Skeletal muscle tissue (tissue), 3 donors: ENCODE measurements at regions not wholly inside any gene's neighbourhood (a gene's known extent, or its start where the extent isn't known, plus 50 kb on each side); places are given as distances from the start of the nearest gene placed in this dataset.

Experiments
- H3K27ac ChIP-seq: one replicate; pipeline ENCODE4 v1.7.0; 2013; ENCODE audit warnings: mild to moderate bottlenecking, low read depth, low read length, inconsistent platforms
- H3K27me3 ChIP-seq, 3 donors: one replicate each; pipeline ENCODE4 v1.7.0; 2013; ENCODE audit warnings: low read length in 3 of 3; ENCODE audit not compliant: control insufficient read depth in 3 of 3, insufficient read depth in 3 of 3
- H3K36me3 ChIP-seq, 3 donors: one replicate each; pipeline ENCODE4 v1.7.0; 2013; ENCODE audit warnings: low read length in 3 of 3; ENCODE audit not compliant: control insufficient read depth in 3 of 3, insufficient read depth in 3 of 3
- H3K4me1 ChIP-seq, 3 donors: one replicate each; pipeline ENCODE4 v1.7.0; 2013; ENCODE audit warnings: low read length in 3 of 3, mild to moderate bottlenecking in 3 of 3; ENCODE audit not compliant: control insufficient read depth in 3 of 3, insufficient read depth in 3 of 3
- H3K4me3 ChIP-seq, 3 donors: one replicate each; pipeline ENCODE4 v1.7.0; 2013; ENCODE audit warnings: low read length in 3 of 3
- H3K9ac ChIP-seq, 3 donors: one replicate each; pipeline ENCODE4 v1.7.0; 2013; ENCODE audit warnings: low read length in 3 of 3, mild to moderate bottlenecking in 3 of 3, moderate library complexity in 2 of 3, low read depth in 1 of 3
- H3K9me3 ChIP-seq, 3 donors: one replicate each; pipeline ENCODE4 v1.7.0; 2013; ENCODE audit warnings: low read length in 3 of 3; ENCODE audit not compliant: control insufficient read depth in 3 of 3
- donor health status: Osteomylitis.

GRCh38 chr14:61113561-61114225 lies 132.6 kb downstream of the SLC38A6 start:
- Histone ChIP-seq H3K9ac (no peak overlapping the region), H3K4me3 (no peak overlapping the region), H3K27me3 (no peaks in the 10 kb centered on the region), H3K27ac (no peak overlapping the region), H3K4me1 (peaks cover 40 to 51% (median 47%) of the 10 kb centered on the region in 3 donors), H3K9me3 (no peaks in the 10 kb centered on the region), H3K36me3 (no peaks in the 10 kb centered on the region)

- Histone ChIP-seq H3K4me1 (peaks cover 50 to 61% (median 59%) of the 10 kb centered on the region in 3 donors), H3K9me3 (no peaks in the 10 kb centered on the region)
These were observed 131.5 kb downstream of the SLC38A6 start for GRCh38 chr14:61112506-61112905.

GRCh38 chr14:61111731-61112130 lies 130.7 kb downstream of the SLC38A6 start:
- Histone ChIP-seq H3K9ac (no peak overlapping the region), H3K4me3 (no peak overlapping the region), H3K27ac (peak overlapping the region; percentile 70), H3K4me1 (peaks cover 58 to 69% (median 67%) of the 10 kb centered on the region in 3 donors), H3K27me3 (no peaks in the 10 kb centered on the region), H3K36me3 (no peaks in the 10 kb centered on the region), H3K9me3 (no peaks in the 10 kb centered on the region)

More at GRCh38 chr14:61112506-61112905, 131.5 kb downstream of the SLC38A6 start:
- Histone ChIP-seq H3K27me3 (no peaks in the 10 kb centered on the region), H3K4me3 (no peak overlapping the region), H3K27ac (no peak overlapping the region), H3K9ac (no peak overlapping the region), H3K36me3 (no peaks in the 10 kb centered on the region)

GRCh38 chr14:61111209-61111665 lies 130.2 kb downstream of the SLC38A6 start:
- peak overlapping the region; percentile 70 for H3K27ac ChIP-seq
- peak overlapping the region; percentile 27 to 71 (median 57) for H3K9ac ChIP-seq
- H3K36me3 ChIP-seq = no peaks in the 10 kb centered on the region
- H3K4me1 ChIP-seq = peaks cover 58 to 67% (median 62%) of the 10 kb centered on the region in 3 donors
- peak overlapping the region; percentile 17 to 47 (median 17) for H3K4me3 ChIP-seq
- no peaks in the 10 kb centered on the region for H3K27me3 ChIP-seq
- H3K9me3 ChIP-seq = no peaks in the 10 kb centered on the region

GRCh38 chr14:61110316-61111082 lies 129.5 kb downstream of the SLC38A6 start:
- peaks cover 56 to 63% (median 58%) of the 10 kb centered on the region in 3 donors for H3K4me1 ChIP-seq
- peak overlapping the region; percentile 27 to 71 (median 57) for H3K9ac ChIP-seq
- no peaks in the 10 kb centered on the region for H3K9me3 ChIP-seq
- H3K36me3 ChIP-seq = no peaks in the 10 kb centered on the region
- H3K27me3 ChIP-seq = no peaks in the 10 kb centered on the region
- peak overlapping the region; percentile 70 for H3K27ac ChIP-seq
- peak overlapping the region in 2 of 3 donors; percentile 17 to 47 for H3K4me3 ChIP-seq

- Histone ChIP-seq H3K27me3 (no peaks in the 10 kb centered on the region), H3K4me1 (peaks cover 60 to 65% (median 62%) of the 10 kb centered on the region in 3 donors), H3K27ac (peak overlapping the region; percentile 70), H3K36me3 (no peaks in the 10 kb centered on the region), H3K9me3 (no peaks in the 10 kb centered on the region), H3K9ac (peak overlapping the region in 1 of 3 donors; percentile 40), H3K4me3 (no peak overlapping the region)
These were observed 128.2 kb downstream of the SLC38A6 start for GRCh38 chr14:61109288-61109687.

GRCh38 chr14:61108496-61109141 lies 127.6 kb downstream of the SLC38A6 start:
- peaks cover 65 to 67% (median 65%) of the 10 kb centered on the region in 3 donors for H3K4me1 ChIP-seq
- no peak overlapping the region for H3K4me3 ChIP-seq

GRCh38 chr14:61107869-61108493 lies 126.9 kb downstream of the SLC38A6 start:
- Histone ChIP-seq H3K36me3 (no peaks in the 10 kb centered on the region), H3K4me1 (peaks cover 68 to 72% (median 69%) of the 10 kb centered on the region in 3 donors), H3K27ac (peak overlapping the region; percentile 41)

More at GRCh38 chr14:61108496-61109141, 127.6 kb downstream of the SLC38A6 start:
- H3K36me3 ChIP-seq = no peaks in the 10 kb centered on the region
- no peaks in the 10 kb centered on the region for H3K27me3 ChIP-seq
- no peaks in the 10 kb centered on the region for H3K9me3 ChIP-seq
- H3K27ac ChIP-seq = no peak overlapping the region
- H3K9ac ChIP-seq = peak overlapping the region in 2 of 3 donors; percentile 0 to 40

GRCh38 chr14:61106959-61107641 lies 126.1 kb downstream of the SLC38A6 start:
- Histone ChIP-seq H3K36me3 (no peaks in the 10 kb centered on the region), H3K4me3 (peak overlapping the region in 2 of 3 donors; percentile 1 to 49), H3K27me3 (no peaks in the 10 kb centered on the region), H3K9me3 (no peaks in the 10 kb centered on the region), H3K9ac (peak overlapping the region in 1 of 3 donors; percentile 57), H3K27ac (peak overlapping the region; percentile 41), H3K4me1 (peaks cover 77 to 78% (median 78%) of the 10 kb centered on the region in 3 donors)

More at GRCh38 chr14:61107869-61108493, 126.9 kb downstream of the SLC38A6 start:
- no peaks in the 10 kb centered on the region for H3K9me3 ChIP-seq
- H3K27me3 ChIP-seq = no peaks in the 10 kb centered on the region
- H3K4me3 ChIP-seq = peak overlapping the region in 1 of 3 donors; percentile 6
- peak overlapping the region in 1 of 3 donors; percentile 0 for H3K9ac ChIP-seq
